HPDE6-E6E7 (cell line): ENCODE measurements at regions not wholly inside any gene's neighbourhood (a gene's known extent, or its start where the extent isn't known, plus 50 kb on each side); places are given as distances from the start of the nearest gene placed in this dataset.
A peak's percentile ranks its signal among the peaks of the same experiment; 100 is the strongest.

Experiments used
- DNase-seq: peaks from one replicate; pipeline ENCODE4 v3.0.0; 2011; ENCODE audit warnings: missing footprints; ENCODE audit errors: extremely low spot score

DNA sequence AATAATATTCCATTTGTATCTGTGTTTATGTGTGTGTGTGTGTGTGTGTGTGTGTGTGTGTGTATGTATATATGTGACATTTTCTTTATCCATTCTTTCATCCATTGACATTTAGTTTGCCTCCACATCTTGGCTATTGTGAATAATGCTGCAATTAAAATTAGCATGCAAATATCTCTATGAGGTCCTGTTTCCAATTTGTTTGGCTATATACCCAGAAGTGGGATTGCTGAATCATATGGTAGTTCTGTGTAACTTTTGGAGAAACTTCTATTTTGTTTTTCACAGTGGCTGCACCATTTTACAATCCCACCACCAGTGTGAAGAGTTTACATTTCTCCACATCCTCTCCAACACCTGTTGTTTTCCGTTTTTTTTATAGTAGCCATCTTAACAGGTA is 53.1 kb downstream of the CH25H start:
- DNase-seq = no peak

DNA sequence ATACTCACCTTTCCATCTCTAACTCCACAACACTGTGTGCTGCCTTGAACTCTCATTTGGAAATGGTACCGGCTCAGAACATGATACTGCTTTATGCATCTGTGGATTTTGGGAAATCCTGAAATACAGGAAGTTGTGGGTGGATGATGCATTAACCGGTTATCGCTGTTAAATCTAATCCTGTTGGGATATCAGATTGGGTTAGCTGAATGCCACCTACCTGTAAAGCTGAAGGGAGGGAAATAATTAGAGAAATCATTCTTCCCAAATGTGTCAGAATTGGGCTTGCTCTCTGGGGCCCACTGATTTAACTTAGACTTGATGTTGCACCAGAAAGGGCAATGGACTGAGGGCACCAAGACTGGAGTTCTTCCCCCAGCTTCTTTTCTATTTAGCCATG is 54.0 kb downstream of the CH25H start:
- no peak for DNase-seq

DNA sequence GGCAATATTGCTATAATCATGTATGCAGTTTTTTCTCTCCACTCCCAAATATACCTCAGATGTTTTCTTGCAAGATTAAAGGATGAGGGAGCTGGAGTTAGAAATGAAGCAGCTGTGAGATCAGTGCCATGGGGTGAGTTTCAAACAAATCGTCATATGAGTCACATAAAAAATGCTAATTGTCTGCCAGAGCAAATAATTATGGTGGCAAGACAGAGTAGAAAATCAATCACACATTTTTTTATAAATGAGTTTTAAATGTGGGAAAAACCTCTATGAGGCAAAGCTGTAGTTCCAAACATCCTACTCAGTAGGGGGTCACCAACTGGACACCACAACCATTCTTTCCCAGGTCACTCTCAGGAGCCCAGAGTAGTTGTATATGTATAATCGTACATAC is 55.3 kb downstream of the CH25H start:
- no peak for DNase-seq

GRCh38 chr10:89148061-89148460 is 59.1 kb downstream of the CH25H start:
- no peak for DNase-seq

DNA sequence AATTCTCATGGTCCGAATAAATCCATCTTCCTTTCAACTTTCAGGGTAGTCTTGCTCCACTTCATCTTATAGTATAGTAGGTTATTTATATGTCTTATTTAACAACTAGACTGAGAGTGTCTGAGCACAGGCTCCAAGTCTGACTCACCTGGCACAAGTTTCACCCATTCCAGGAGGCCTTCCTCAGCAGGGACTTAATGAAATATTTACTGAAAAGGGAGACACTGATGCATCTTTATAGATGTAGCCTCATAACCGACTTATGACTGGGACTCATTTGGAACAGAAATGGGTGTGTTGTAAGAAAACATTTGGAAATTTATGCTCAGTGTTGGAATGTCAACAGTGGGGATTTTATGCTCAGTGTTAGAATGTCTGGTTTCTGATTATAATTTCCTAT is 59.9 kb downstream of the CH25H start:
- DNase-seq = no peak

DNA sequence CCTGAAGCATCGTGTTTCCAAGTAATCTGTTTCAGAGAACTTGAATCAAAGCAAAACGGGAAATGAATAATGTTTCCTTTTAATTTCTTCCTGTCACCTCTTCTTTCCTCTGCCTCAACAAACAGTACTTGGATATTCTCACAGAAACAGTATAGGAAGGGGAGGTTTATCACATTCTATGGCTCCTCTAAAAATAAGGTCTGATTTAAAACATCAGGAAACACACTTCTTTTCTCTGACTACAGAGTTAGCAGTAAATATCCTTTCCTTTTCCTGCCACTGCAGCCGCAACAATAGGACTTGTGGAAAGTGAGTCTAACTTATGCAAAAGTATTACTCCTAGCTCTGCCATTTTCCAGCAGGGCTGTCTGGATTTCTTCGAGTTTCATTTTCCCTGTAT is 62.3 kb downstream of the CH25H start:
- DNase-seq = no peak

DNA sequence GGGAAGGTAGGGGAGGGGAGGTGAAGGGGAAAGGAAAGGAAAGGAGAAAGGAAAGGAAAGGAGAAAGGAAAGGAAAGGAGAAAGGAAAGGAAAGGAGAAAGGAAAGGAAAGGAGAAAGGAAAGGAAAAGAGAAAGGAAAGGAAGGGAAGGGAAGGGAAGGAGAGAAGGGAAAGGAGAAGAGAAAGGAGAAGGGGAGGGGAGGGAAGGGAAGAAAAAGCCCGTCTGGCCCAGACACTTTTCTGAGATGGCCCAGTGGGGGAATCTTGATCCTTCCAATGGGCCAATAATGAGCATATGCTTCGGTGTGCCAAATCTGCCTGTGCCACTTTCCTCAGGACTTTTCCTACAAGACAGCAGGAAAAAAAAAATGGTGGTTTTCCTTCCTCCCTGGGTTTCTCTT is 64.5 kb downstream of the CH25H start:
- DNase-seq = no peak

- no peak for DNase-seq
Observed at GRCh38 chr10:89138755-89139490, 68.2 kb downstream of the CH25H start.

DNA sequence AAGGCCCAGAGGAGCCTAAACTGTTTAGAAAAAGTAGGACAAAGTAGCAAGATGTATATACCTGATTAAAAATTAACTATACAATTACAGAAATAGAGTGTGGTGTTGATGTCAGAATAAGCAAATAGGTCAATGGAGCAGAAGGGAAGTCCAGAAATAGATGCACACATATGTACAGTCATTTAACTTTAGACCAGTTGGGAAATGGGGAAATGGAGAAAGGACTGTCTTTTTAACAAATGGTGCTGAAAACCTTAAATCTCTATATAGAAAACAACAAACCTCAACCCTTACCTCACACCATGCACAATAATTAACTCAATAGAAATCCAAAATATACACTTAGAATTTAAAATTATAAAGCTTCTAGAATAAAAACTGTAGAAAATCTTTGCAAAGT is 72.2 kb downstream of the CH25H start:
- DNase-seq = no peak

- DNase-seq = no peak
Observed at GRCh38 chr10:89129911-89130310, 77.2 kb downstream of the CH25H start.

DNA sequence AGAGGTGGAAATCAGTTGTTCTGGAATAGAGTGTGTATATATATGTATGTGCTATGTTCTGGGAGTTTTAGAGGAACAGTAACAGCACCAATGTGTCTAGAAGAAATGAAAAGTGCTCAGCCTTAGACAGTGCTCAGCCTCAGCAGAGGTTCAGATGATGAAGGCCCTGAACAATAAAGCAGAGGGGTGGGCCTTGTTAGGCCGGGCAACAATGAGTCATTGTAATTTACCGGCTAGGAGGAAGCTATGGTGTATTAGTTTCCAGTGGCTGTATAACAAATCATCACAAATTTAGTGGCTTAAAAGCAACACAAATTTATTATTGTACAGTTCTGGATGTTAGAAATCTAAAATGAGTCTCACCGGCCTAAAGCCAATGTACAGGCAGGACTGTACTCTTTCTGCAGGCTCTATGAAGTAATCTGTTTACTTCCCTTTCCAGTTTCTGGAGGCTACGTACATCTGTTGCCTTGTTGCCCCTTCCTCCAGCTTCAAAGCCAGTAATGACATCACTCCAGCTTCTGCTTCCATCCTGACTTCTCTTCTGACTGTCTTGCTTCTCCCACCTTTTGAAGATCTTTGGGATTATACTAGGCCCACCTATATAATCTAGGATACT is 84.6 kb downstream of the CH25H start:
- no peak for DNase-seq

GRCh38 chr10:89121764-89122020 is 85.4 kb downstream of the CH25H start:
- no peak for DNase-seq

- DNase-seq = no peak
Observed at GRCh38 chr10:89120931-89121763, 86.0 kb downstream of the CH25H start.

- DNase-seq = no peak
Observed at GRCh38 chr10:89119651-89120050, 87.5 kb downstream of the CH25H start.

GRCh38 chr10:89118091-89118490 is 89.0 kb downstream of the CH25H start:
- DNase-seq = peak; percentile 72

DNA sequence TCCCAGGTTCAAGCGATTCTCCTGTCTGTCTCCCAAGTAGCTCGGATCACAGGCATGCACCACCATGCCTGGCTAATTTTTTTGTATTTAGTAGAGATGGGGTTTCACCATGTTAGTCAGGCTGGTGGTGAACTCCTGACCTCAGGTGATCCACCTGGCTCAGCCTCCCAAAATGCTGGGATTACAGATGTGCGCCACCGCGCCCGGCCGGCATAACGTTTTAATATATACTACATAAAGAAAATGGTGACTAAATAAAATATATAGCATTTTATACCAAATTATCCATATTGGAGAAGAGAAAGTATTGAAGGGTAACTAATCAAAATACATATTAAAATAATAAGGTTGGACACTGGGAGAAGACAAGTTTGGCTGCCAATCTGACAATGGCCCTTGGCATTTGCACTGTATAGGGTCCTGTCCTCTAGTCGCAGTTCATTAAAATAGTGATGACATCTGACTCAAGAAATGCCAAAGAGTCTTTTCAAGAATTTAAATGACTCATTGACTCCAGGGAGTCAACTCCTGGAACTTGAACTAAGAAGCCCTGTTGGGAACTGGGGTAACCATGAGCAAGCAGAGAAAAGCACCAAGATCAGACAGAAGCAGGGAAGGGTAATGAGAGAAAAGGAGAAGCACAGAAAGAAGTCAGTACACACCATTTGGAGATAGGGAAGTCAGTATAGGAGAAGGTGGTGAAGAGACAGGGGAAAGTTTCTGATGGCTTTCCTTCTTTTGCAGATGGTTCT is 91.1 kb downstream of the CH25H start:
- peak; percentile 48 for DNase-seq

- no peak for DNase-seq
Observed at GRCh38 chr10:89114846-89115625, 92.1 kb downstream of the CH25H start.

GRCh38 chr10:89102735-89103134 is 104.4 kb downstream of the CH25H start:
- DNase-seq = no peak

- DNase-seq = no peak
Observed at GRCh38 chr10:89101943-89102342, 105.2 kb downstream of the CH25H start.

DNA sequence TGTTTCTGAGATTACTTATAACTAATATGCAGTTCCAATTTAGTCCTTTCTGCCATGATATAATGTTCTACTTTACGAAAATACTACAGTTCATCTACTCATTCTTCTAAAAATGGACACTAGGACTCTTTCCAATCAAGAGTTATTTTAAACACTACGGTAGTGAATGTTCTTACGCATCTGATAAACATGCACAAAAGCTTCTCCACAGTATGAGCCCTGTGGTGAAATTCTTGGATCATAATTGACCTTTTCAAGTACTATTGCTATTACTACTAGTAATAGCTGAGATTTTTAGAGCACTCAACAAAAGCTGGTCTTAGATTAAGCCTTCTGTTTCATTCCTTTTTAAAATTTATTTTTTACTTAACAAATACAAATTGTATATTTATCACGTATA is 106.4 kb downstream of the CH25H start:
- no peak for DNase-seq

GRCh38 chr10:89097226-89097625 is 106.6 kb downstream of the FAS start:
- no peak for DNase-seq
